GM18870 (cell line): ENCODE measurements at regions not wholly inside any gene's neighbourhood (a gene's known extent, or its start where the extent isn't known, plus 50 kb on each side); places are given as distances from the start of the nearest gene placed in this dataset.
A peak's percentile ranks its signal among the peaks of the same experiment; 100 is the strongest.

ENCODE experiments used
- ATAC-seq: cut with Tn5 transposase; IDR thresholded peaks from one replicate; pipeline ENCODE4 v1.9.1; 2021; ENCODE audit warnings: moderate library complexity; ENCODE audit not compliant: unreplicated experiment

GRCh38 chr2:143968860-143969259 lies 551.1 kb downstream of the ZEB2 start:
- ATAC-seq = no peak

- no peak for ATAC-seq
Observed at GRCh38 chr2:143968360-143968759, 551.6 kb downstream of the ZEB2 start.

- ATAC-seq = no peak
Observed at GRCh38 chr2:143965493-143966164, 554.3 kb downstream of the ZEB2 start.

GRCh38 chr2:143964891-143965290 lies 555.0 kb downstream of the ZEB2 start:
- no peak for ATAC-seq

GRCh38 chr2:143960177-143960576 lies 559.7 kb downstream of the ZEB2 start:
- no peak for ATAC-seq

GRCh38 chr2:143957321-143957720 lies 562.6 kb downstream of the ZEB2 start:
- ATAC-seq = no peak

- no peak for ATAC-seq
Observed at GRCh38 chr2:143955401-143956065, 564.4 kb downstream of the ZEB2 start.

GRCh38 chr2:143954844-143955243 lies 565.1 kb downstream of the ZEB2 start:
- ATAC-seq = no peak

GRCh38 chr2:143954186-143954585 lies 565.7 kb downstream of the ZEB2 start:
- ATAC-seq = no peak

GRCh38 chr2:143953451-143954030 lies 566.4 kb downstream of the ZEB2 start:
- ATAC-seq = no peak

GRCh38 chr2:143952536-143952935 lies 567.4 kb downstream of the ZEB2 start:
- ATAC-seq = no peak

- no peak for ATAC-seq
Observed at GRCh38 chr2:143950704-143951103, 569.2 kb downstream of the ZEB2 start.

GRCh38 chr2:143949121-143949848 lies 570.6 kb downstream of the ZEB2 start:
- ATAC-seq = peak; percentile 64

GRCh38 chr2:143948710-143949109 lies 571.2 kb downstream of the ZEB2 start:
- no peak for ATAC-seq

- ATAC-seq = no peak
Observed at GRCh38 chr2:143946436-143947391, 573.2 kb downstream of the ZEB2 start.

GRCh38 chr2:143942486-143942885 lies 577.4 kb downstream of the ZEB2 start:
- no peak for ATAC-seq

- ATAC-seq = no peak
Observed at GRCh38 chr2:143940720-143941119, 579.2 kb downstream of the ZEB2 start.

- ATAC-seq = no peak
Observed at GRCh38 chr2:143939626-143940330, 580.1 kb downstream of the ZEB2 start.

GRCh38 chr2:143937723-143938350 lies 582.1 kb downstream of the ZEB2 start:
- no peak for ATAC-seq
